ENCODE measurements at regions not wholly inside any gene's neighbourhood (a gene's known extent, or its start where the extent isn't known, plus 50 kb on each side); places are given as distances from the start of the nearest gene placed in this dataset.

- TF ChIP-seq, protein P1, sequence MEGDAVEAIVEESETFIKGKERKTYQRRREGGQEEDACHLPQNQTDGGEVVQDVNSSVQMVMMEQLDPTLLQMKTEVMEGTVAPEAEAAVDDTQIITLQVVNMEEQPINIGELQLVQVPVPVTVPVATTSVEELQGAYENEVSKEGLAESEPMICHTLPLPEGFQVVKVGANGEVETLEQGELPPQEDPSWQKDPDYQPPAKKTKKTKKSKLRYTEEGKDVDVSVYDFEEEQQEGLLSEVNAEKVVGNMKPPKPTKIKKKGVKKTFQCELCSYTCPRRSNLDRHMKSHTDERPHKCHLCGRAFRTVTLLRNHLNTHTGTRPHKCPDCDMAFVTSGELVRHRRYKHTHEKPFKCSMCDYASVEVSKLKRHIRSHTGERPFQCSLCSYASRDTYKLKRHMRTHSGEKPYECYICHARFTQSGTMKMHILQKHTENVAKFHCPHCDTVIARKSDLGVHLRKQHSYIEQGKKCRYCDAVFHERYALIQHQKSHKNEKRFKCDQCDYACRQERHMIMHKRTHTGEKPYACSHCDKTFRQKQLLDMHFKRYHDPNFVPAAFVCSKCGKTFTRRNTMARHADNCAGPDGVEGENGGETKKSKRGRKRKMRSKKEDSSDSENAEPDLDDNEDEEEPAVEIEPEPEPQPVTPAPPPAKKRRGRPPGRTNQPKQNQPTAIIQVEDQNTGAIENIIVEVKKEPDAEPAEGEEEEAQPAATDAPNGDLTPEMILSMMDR (IDR thresholded peaks at IDR 0.05; ENCODE audit: low read depth, low read length, missing input control) = no peak
- TF ChIP-seq JUND (IDR thresholded peaks at IDR 0.05) (no peak), YY1 (IDR thresholded peaks at IDR 0.05) (no peak), SP1 (IDR thresholded peaks at IDR 0.05) (no peak), MAX (IDR thresholded peaks at IDR 0.05) (no peak), RAD21 (IDR thresholded peaks at IDR 0.05) (no peak), RXRA (IDR thresholded peaks at IDR 0.05) (no peak), REST (IDR thresholded peaks at IDR 0.05) (no peak), HNF4A (conservative IDR thresholded peaks at IDR 0.05) (no peak), TAF1 (conservative IDR thresholded peaks at IDR 0.05) (no peak)
Observed at GRCh38 chr18:39660141-39660540, 2094.5 kb upstream of the CELF4 start.

Data from liver (tissue), 3 donors.